ENCODE measurements at regions not wholly inside any gene's neighbourhood (a gene's known extent, or its start where the extent isn't known, plus 50 kb on each side); places are given as distances from the start of the nearest gene placed in this dataset.

- BruUV-seq (replicated peaks), result no TSS peak
- TF ChIP-seq CTCF (IDR thresholded peaks at IDR 0.05; ENCODE audit: unreplicated experiment), result no peak
- no peaks in the 10 kb centered on the region for H3K4me1 Mint-ChIP-seq (ENCODE audit: insufficient read depth, unreplicated experiment)
- CTCF ChIA-PET, result no interaction called here
- no peak overlapping the region for H3K27ac Mint-ChIP-seq (ENCODE audit: low read depth, unreplicated experiment)
- no peaks in the 10 kb centered on the region for H3K36me3 Mint-ChIP-seq (ENCODE audit: insufficient read depth, unreplicated experiment)
- H3K9me3 Mint-ChIP-seq (ENCODE audit: unreplicated experiment), result peaks cover 7% of the 10 kb centered on the region
- H3K4me3 Mint-ChIP-seq (ENCODE audit: unreplicated experiment), result no peak overlapping the region
- H3K27me3 Mint-ChIP-seq (ENCODE audit: insufficient read depth, unreplicated experiment), result no peaks in the 10 kb centered on the region
- intact Hi-C loops (cut with micrococcal nuclease), result no loop called here
- no peak for DNase-seq (ENCODE audit: unreplicated experiment)
- POLR2A ChIA-PET, result no interaction called here
Measured at GRCh38 chr7:42432644-42433043, 195.6 kb upstream of the GLI3 start.

GRCh38 chr7:42431873-42432272 is 194.9 kb upstream of the GLI3 start:
- Mint-ChIP-seq H3K27ac (ENCODE audit: low read depth, unreplicated experiment) (no peak overlapping the region), H3K4me3 (ENCODE audit: unreplicated experiment) (no peak overlapping the region), H3K9me3 (ENCODE audit: unreplicated experiment) (peaks cover 7% of the 10 kb centered on the region), H3K36me3 (ENCODE audit: insufficient read depth, unreplicated experiment) (no peaks in the 10 kb centered on the region), H3K27me3 (ENCODE audit: insufficient read depth, unreplicated experiment) (no peaks in the 10 kb centered on the region), H3K4me1 (ENCODE audit: insufficient read depth, unreplicated experiment) (no peaks in the 10 kb centered on the region)
- no peak for TF ChIP-seq CTCF (IDR thresholded peaks at IDR 0.05; ENCODE audit: unreplicated experiment)
- no peak for DNase-seq (ENCODE audit: unreplicated experiment)
- ChIA-PET CTCF (interaction anchor here (1.8 kb wide), 1 partner anchor 42 kb away, joined by 3 read pairs; no protein-coding TSS in a partner anchor), POLR2A (no interaction called here)
- intact Hi-C loops (cut with micrococcal nuclease), result no loop called here
- BruUV-seq (replicated peaks), result no TSS peak

GRCh38 chr7:42429339-42429738 is 192.3 kb upstream of the GLI3 start:
- Mint-ChIP-seq H3K36me3 (ENCODE audit: insufficient read depth, unreplicated experiment) (no peaks in the 10 kb centered on the region), H3K4me3 (ENCODE audit: unreplicated experiment) (no peak overlapping the region), H3K27ac (ENCODE audit: low read depth, unreplicated experiment) (no peak overlapping the region), H3K4me1 (ENCODE audit: insufficient read depth, unreplicated experiment) (no peaks in the 10 kb centered on the region), H3K9me3 (ENCODE audit: unreplicated experiment) (no peaks in the 10 kb centered on the region), H3K27me3 (ENCODE audit: insufficient read depth, unreplicated experiment) (no peaks in the 10 kb centered on the region)
- no peak for TF ChIP-seq CTCF (IDR thresholded peaks at IDR 0.05; ENCODE audit: unreplicated experiment)
- BruUV-seq (replicated peaks), result no TSS peak
- no peak for DNase-seq (ENCODE audit: unreplicated experiment)
- CTCF ChIA-PET, result interaction anchor here (0.9 kb wide), 1 partner anchor 488 kb away, joined by 3 read pairs; no protein-coding TSS in a partner anchor
- intact Hi-C loops (cut with micrococcal nuclease), result no loop called here
- POLR2A ChIA-PET, result no interaction called here

GRCh38 chr7:42426163-42426562 is 189.2 kb upstream of the GLI3 start:
- no peaks in the 10 kb centered on the region for H3K4me1 Mint-ChIP-seq (ENCODE audit: insufficient read depth, unreplicated experiment)
- intact Hi-C loops (cut with micrococcal nuclease), result no loop called here
- no TSS peak for BruUV-seq (replicated peaks)
- no peak overlapping the region for H3K27ac Mint-ChIP-seq (ENCODE audit: low read depth, unreplicated experiment)
- ChIA-PET POLR2A (no interaction called here), CTCF (no interaction called here)
- DNase-seq (ENCODE audit: unreplicated experiment), result no peak
- no peaks in the 10 kb centered on the region for H3K36me3 Mint-ChIP-seq (ENCODE audit: insufficient read depth, unreplicated experiment)
- no peak for TF ChIP-seq CTCF (IDR thresholded peaks at IDR 0.05; ENCODE audit: unreplicated experiment)
- H3K27me3 Mint-ChIP-seq (ENCODE audit: insufficient read depth, unreplicated experiment), result no peaks in the 10 kb centered on the region
- H3K9me3 Mint-ChIP-seq (ENCODE audit: unreplicated experiment), result no peaks in the 10 kb centered on the region
- no peak overlapping the region for H3K4me3 Mint-ChIP-seq (ENCODE audit: unreplicated experiment)
